Suppressor macrophage (primary cell): ENCODE measurements at regions not wholly inside any gene's neighbourhood (a gene's known extent, or its start where the extent isn't known, plus 50 kb on each side); places are given as distances from the start of the nearest gene placed in this dataset.

Experiments used
- DNase-seq, 4 experiments: peaks; one replicate each; pipeline ENCODE4 v3.0.0-alpha.2; 2020 to 2022

DNA sequence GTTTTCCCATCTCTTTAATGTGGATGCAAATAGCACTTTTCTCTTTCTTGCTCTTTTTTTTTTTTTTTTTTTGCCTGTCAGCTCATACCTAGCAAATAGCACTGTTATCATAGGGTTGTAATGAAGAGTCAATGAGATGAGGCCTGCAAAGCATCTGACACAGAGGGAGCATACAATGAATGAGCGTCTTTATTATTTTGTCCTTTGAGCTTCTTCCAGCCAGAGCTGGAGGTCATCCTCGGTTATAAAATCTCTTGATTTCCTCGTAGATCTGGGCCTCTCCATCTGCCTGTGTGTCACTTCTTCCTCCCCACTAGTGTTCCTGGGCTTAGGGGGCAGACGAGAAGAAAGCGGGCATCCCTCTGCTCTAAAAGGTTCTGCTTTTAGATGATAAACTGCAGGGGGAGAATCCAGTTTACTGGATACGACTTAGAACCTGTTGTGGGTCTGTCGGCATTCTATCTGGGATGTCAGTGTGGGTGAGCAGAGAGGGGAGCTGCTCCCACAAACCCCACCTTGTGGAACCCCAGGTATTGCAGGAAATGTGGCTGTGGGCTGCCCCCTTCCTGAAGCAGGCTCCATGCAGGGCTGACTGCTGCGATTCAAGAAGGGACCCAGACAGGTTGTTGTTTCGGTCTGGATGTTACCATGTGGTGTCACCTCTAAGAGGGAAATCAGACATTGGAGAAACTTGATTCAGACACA, 135.8 kb upstream of the GPR26 start:
- DNase-seq = no peak

- no peak for DNase-seq
Observed at GRCh38 chr10:123535386-123535785, 130.8 kb upstream of the GPR26 start.

- DNase-seq = no peak
Observed at GRCh38 chr10:123536176-123536845, 129.8 kb upstream of the GPR26 start.

DNA sequence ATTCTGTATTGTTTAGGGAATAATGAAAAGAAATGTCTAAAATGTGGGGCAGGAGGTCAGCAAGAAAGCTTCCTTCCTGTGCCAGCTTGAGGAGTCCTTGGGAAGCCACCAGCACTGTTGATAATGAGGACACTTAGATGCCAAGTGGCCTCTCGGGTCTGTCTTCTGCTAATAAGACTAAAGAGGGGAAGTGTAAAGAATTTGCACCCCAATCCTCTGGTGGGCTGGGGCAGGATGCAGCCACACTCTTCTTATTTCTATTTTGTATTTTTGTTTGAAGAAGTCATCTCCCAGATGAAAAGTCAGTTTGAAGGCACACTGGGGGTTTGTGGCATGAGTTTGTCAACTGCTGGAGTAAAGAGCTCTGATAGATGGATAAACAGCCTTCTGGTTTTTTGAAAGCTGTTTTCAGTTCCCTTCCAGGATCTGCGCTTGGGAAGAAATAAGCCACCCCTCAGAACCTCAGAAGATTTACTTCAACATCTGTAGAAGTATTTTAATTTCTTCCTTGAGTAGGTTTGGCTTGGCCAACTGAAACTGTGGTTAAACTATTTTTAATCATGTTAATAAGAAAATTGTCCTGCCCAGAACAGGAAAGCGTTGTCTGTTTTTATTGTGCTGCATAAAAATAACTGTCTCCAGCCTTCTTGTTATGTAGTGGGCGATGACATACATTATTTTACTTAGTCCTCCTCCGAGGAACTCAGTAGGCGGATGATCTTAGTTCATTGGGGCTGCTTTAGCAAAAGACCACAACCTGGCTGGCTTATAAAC, 128.8 kb upstream of the GPR26 start:
- DNase-seq = peak in 3 of 4 experiments; percentile 12 to 31 (median 24)

DNA sequence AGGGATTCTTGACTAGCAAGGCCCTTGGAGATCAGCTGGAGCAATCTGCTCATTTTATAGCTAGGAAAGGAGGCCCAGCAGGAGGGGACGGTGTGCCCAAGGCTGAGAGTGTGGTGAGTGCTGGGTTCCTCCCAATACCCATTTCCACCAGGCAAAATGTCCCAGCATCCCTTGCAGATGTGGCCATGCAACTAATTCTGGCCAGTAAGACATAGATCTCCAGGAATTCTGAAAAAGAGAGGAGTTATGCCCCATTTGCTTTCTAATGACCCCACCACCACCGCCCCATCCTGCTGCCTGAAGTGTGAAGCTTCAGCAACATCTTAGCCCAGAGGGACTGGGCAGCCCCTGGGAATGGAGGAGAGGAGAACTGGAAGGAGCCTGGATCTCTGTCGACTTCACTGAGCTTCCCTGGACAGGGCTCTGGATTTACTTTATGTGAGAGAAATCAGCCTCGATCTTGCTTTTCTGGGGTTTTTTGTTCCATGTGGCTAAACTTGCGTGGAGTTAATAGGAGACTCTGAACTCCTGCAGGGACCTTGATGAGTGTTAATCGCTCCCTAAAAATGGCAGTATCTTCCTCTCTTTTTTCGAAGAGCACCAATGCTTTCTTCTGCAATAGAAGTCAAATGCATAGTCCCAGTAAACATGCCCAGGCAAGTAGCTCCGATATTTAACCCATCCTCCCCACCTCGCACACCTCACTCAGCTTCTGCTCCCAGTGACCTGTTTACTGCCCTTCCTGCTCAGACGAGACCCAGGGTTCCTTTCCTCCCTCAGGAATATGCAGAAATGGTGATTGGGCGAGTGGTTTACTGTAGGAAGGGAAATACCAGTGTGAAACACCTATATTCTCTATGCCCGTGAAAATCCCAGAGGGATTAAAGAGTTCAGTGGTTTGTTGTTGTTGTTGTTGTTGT, 127.5 kb upstream of the GPR26 start:
- no peak for DNase-seq

DNA sequence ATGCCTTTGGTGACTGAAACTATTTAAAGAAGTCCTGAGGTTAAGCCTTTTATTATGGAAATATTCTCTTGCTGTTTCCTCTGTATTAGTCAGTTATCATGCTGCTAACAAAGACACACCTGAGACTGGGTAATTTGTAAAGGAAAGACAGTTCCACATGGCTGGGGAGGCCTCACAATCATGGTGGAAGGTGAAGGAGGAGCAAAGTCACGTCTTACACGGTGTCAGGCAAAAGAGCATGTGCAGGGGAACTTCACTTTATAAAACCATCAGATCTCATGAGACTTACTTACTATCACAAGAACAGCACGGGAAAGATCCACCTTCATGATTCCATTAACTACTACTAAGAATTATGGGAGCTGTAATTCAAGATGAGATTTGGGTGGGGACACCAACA, 121.2 kb upstream of the GPR26 start:
- DNase-seq = no peak

- no peak for DNase-seq
Observed at GRCh38 chr10:123548770-123549169, 117.4 kb upstream of the GPR26 start.

GRCh38 chr10:123549761-123550454, 116.2 kb upstream of the GPR26 start:
- DNase-seq = no peak

DNA sequence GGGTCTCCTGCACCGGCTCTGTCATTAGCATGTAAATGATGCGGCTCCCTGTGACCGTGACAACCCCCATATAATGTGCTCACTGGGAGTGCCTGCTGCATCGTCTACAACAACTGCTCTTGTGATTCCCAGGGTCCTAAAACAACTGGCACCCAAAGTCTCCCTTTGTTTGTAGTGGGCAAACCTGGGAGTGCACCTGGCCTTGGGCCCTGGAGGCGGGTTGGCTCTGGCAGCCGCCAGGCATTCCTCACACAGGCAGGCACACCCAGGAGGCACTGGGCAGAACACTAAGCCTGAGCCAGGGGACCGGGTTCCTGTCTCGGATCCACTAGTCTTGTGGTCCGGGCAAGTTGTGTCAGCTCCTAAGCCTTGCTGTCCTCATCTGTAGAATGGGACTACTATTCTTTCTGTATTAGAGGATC, 115.5 kb upstream of the GPR26 start:
- no peak for DNase-seq

- no peak for DNase-seq
Observed at GRCh38 chr10:123551259-123551658, 114.9 kb upstream of the GPR26 start.

GRCh38 chr10:123552760-123553554, 113.2 kb upstream of the GPR26 start:
- DNase-seq = no peak

- DNase-seq = no peak
Observed at GRCh38 chr10:123553810-123554430, 112.2 kb upstream of the GPR26 start.

- no peak for DNase-seq
Observed at GRCh38 chr10:123554656-123555055, 111.5 kb upstream of the GPR26 start.

- no peak for DNase-seq
Observed at GRCh38 chr10:123555616-123556015, 110.5 kb upstream of the GPR26 start.

DNA sequence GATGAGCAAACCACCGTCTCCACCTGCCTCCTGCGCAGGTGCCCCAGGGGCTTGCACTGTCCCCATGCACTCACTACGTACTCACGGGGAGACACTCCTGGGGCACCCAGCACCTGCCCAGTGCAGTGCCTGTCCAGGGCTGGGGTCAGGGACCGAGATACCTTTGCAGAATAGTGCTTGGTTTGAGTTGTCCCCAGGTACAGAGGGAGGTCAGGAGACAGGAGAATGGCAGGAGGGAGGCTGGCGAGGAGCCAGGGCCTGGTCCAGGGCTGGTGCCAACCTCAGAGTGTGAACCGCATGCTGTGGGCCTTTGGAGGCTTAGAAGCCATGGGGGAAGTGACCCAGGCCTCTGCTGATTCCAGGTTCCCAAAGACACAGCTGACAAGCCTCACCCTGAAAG, 110.1 kb upstream of the GPR26 start:
- DNase-seq = no peak

- no peak for DNase-seq
Observed at GRCh38 chr10:123556736-123557135, 109.4 kb upstream of the GPR26 start.

DNA sequence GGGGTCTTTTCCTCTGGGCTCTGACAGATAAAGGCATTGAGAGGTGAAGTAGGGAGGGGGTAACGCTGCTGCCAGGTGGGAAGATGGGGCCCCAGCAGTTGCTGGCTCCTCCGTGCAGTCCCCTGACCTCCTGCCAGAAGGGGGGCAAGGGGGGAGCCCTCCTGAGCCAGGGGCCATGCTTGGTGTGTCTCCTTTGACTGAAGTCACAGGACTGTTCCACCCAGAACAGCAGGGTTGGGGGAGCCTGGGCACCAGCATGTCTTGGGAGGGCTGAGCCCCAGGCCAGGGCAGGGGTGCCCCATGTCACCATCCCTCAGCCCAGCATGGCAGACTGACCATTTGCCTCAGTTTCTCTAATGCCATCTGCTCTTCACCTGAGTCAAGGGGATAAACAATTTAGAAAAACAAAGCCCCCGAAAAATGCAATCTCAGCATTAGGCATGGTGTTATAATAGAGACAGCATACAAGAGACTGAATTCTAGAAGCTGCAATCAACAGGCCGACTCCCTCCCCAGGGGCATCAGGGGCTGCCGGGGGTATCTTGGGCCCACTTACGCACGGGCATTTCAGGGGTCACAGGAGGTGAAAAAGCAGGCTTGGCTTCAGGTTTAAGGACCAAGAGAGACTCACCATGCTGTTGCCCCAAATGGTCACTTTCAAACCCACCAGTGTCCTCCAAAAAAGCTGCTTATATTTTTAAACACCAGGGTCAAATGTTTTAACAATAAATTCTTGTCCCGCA, 108.6 kb upstream of the GPR26 start:
- no peak for DNase-seq

DNA sequence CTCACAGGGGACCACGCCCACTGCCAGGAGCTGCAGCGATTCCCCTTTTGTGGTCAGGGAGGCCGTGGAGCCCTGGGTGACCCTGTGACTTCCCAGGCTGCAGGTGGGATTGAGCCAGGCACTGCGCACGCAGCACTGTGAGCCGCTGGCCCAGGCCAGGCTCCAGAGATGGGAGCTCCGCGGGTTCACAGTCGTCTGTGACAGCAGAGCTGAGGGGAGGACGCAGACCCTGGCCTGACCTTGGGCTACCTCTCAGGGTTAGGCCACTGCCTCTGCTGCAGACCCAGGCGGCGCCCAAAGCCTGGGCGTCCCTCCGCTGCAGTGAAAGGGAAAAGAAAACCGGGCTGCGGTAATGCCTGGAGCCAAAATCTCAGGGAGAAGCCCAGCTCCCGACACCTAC, 107.5 kb upstream of the GPR26 start:
- no peak for DNase-seq

DNA sequence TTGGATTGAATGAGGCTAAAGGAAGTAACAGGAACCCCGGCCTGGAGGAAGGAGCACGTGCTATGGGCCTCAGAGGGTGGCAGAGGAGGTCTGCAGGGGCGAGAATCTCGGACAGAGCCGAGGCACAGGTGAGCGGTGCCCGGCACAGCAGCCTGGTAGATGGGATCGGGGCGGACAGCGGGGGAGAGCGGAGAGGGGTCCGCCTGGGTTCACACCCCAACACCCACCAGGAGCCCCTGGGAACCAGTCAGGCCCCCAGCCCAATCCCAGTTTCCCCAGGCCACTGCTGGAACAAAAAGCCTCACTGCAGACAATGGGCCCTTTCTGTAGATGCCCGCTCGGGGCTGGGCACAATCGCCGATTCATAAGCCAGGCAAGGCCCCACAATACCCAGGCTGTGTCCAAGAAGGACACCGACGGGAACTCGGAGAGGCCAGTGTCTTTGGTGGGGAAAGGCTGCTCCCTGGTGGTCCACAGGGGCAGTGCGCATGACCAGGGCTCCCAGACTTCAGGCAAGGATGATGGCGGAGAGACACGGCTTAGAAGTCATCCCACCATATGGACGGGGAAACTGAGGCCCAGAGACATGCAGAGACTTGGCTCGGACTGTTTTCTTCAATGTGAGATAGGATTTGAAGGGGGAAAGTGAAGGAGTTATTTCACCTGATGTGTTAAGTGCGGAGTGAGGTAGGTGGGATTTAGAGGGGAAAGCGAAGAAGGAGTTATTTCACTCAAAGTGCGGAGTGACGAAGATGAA, 106.9 kb upstream of the GPR26 start:
- DNase-seq = peak; percentile 71 to 85 (median 77)
